ENCODE measurements at regions not wholly inside any gene's neighbourhood (a gene's known extent, or its start where the extent isn't known, plus 50 kb on each side); places are given as distances from the start of the nearest gene placed in this dataset.
"Not testable (repeated sequence)": the region's sequence is repeated elsewhere in the genome, so short reads cannot be mapped to it uniquely, and the experiment has no call there.

GRCh38 chr18:23311351-23312121, 141.6 kb upstream of the RIOK3 start:
- H3K27ac Mint-ChIP-seq, result no peak overlapping the region
- DNase-seq (no peak), ATAC-seq (no peak)
- H3K4me1 Mint-ChIP-seq, result peaks cover 51% of the 10 kb centered on the region
- peaks cover 0 to 7% of the 10 kb centered on the region in 2 donors for H3K9me3 Mint-ChIP-seq
- no peaks in the 10 kb centered on the region for H3K27me3 Mint-ChIP-seq
- H3K4me3 Mint-ChIP-seq, result no peak overlapping the region

GRCh38 chr18:23313379-23313778, 139.7 kb upstream of the RIOK3 start:
- DNase-seq (no peak), ATAC-seq (no peak)
- Mint-ChIP-seq H3K9me3 (peaks cover 0 to 7% of the 10 kb centered on the region in 2 donors), H3K4me1 (peaks cover 49% of the 10 kb centered on the region), H3K27me3 (no peaks in the 10 kb centered on the region), H3K27ac (no peak overlapping the region), H3K4me3 (no peak overlapping the region)

GRCh38 chr18:23314672-23315071, 138.4 kb upstream of the RIOK3 start:
- no peak overlapping the region for H3K4me3 Mint-ChIP-seq
- ATAC-seq, result no peak
- H3K27me3 Mint-ChIP-seq, result no peaks in the 10 kb centered on the region
- H3K9me3 Mint-ChIP-seq, result peaks cover 0 to 7% of the 10 kb centered on the region in 2 donors
- H3K4me1 Mint-ChIP-seq, result peaks cover 44% of the 10 kb centered on the region
- DNase-seq, result no peak
- H3K27ac Mint-ChIP-seq, result no peak overlapping the region

- H3K4me1 Mint-ChIP-seq, result peaks cover 44% of the 10 kb centered on the region
These were observed 136.8 kb upstream of the RIOK3 start for GRCh38 chr18:23316316-23316715.

GRCh38 chr18:23316988-23317387, 136.1 kb upstream of the RIOK3 start:
- H3K27me3 Mint-ChIP-seq, result no peaks in the 10 kb centered on the region
- H3K4me3 Mint-ChIP-seq, result no peak overlapping the region
- ATAC-seq, result no peak
- no peak for DNase-seq
- H3K4me1 Mint-ChIP-seq, result peaks cover 41% of the 10 kb centered on the region
- peak overlapping the region in 1 of 2 donors; percentile 48 for H3K27ac Mint-ChIP-seq
- peaks cover 5 to 7% of the 10 kb centered on the region in 2 donors for H3K9me3 Mint-ChIP-seq

More at GRCh38 chr18:23316316-23316715, 136.8 kb upstream of the RIOK3 start:
- Mint-ChIP-seq H3K27ac (no peak overlapping the region), H3K4me3 (no peak overlapping the region), H3K27me3 (no peaks in the 10 kb centered on the region), H3K9me3 (peaks cover 5 to 7% of the 10 kb centered on the region in 2 donors)
- ATAC-seq (no peak), DNase-seq (no peak)

- DNase-seq (peak in 1 of 2 donors; percentile 13), ATAC-seq (peak; percentile 76)
- Mint-ChIP-seq H3K27ac (peak overlapping the region in 1 of 2 donors; percentile 34), H3K9me3 (peaks cover 5 to 7% of the 10 kb centered on the region in 2 donors), H3K4me3 (no peak overlapping the region), H3K27me3 (no peaks in the 10 kb centered on the region), H3K4me1 (peaks cover 34% of the 10 kb centered on the region)
These were observed 135.0 kb upstream of the RIOK3 start for GRCh38 chr18:23317975-23318675.

- peaks cover 0 to 5% of the 10 kb centered on the region in 2 donors for H3K9me3 Mint-ChIP-seq
- no peak for ATAC-seq
- no peaks in the 10 kb centered on the region for H3K27me3 Mint-ChIP-seq
- no peak for DNase-seq
- H3K4me3 Mint-ChIP-seq, result no peak overlapping the region
- H3K27ac Mint-ChIP-seq, result no peak overlapping the region
- H3K4me1 Mint-ChIP-seq, result peaks cover 18% of the 10 kb centered on the region
These were observed 132.3 kb upstream of the RIOK3 start for GRCh38 chr18:23320709-23321236.

GRCh38 chr18:23321996-23322395, 131.1 kb upstream of the RIOK3 start:
- ATAC-seq (no peak), DNase-seq (no peak)
- H3K4me1 Mint-ChIP-seq, result peaks cover 15% of the 10 kb centered on the region
- no peak overlapping the region for H3K27ac Mint-ChIP-seq
- H3K4me3 Mint-ChIP-seq, result no peak overlapping the region
- H3K27me3 Mint-ChIP-seq, result no peaks in the 10 kb centered on the region
- H3K9me3 Mint-ChIP-seq, result peaks cover 8 to 11% of the 10 kb centered on the region in 2 donors

- Mint-ChIP-seq H3K27me3 (no peaks in the 10 kb centered on the region), H3K9me3 (peaks cover 11 to 13% of the 10 kb centered on the region in 2 donors), H3K27ac (no peak overlapping the region), H3K4me1 (no peaks in the 10 kb centered on the region), H3K4me3 (no peak overlapping the region)
- no peak for ATAC-seq
- no peak for DNase-seq
These were observed 128.9 kb upstream of the RIOK3 start for GRCh38 chr18:23324056-23324811.

GRCh38 chr18:23324861-23325260, 128.2 kb upstream of the RIOK3 start:
- Mint-ChIP-seq H3K27me3 (no peaks in the 10 kb centered on the region), H3K4me1 (no peaks in the 10 kb centered on the region), H3K27ac (no peak overlapping the region), H3K4me3 (no peak overlapping the region), H3K9me3 (peaks cover 11% of the 10 kb centered on the region in 2 donors)
- ATAC-seq (no peak), DNase-seq (no peak)

GRCh38 chr18:23329671-23330070, 123.4 kb upstream of the RIOK3 start:
- ATAC-seq, H3K4me1 Mint-ChIP-seq, H3K27ac Mint-ChIP-seq, H3K4me3 Mint-ChIP-seq, H3K27me3 Mint-ChIP-seq, DNase-seq: not testable (repeated sequence)
- H3K9me3 Mint-ChIP-seq, result peaks cover 8 to 11% of the 10 kb centered on the region in 2 donors

- no peaks in the 10 kb centered on the region for H3K4me1 Mint-ChIP-seq
- H3K27me3 Mint-ChIP-seq, result no peaks in the 10 kb centered on the region
- H3K4me3 Mint-ChIP-seq, result no peak overlapping the region
- peaks cover 8 to 11% of the 10 kb centered on the region in 2 donors for H3K9me3 Mint-ChIP-seq
- ATAC-seq (no peak), DNase-seq (no peak)
- no peak overlapping the region for H3K27ac Mint-ChIP-seq
These were observed 122.7 kb upstream of the RIOK3 start for GRCh38 chr18:23330423-23330822.

GRCh38 chr18:23331091-23331920, 121.8 kb upstream of the RIOK3 start:
- H3K4me1 Mint-ChIP-seq, result no peaks in the 10 kb centered on the region
- no peak overlapping the region for H3K4me3 Mint-ChIP-seq
- H3K9me3 Mint-ChIP-seq, result peaks cover 8 to 10% of the 10 kb centered on the region in 2 donors
- no peaks in the 10 kb centered on the region for H3K27me3 Mint-ChIP-seq
- peak overlapping the region in 1 of 2 donors; percentile 48 for H3K27ac Mint-ChIP-seq
- DNase-seq (no peak), ATAC-seq (no peak)

GRCh38 chr18:23332356-23332755, 120.7 kb upstream of the RIOK3 start:
- no peak overlapping the region for H3K4me3 Mint-ChIP-seq
- DNase-seq (no peak), ATAC-seq (no peak)
- H3K9me3 Mint-ChIP-seq, result no peaks in the 10 kb centered on the region
- peak overlapping the region in 1 of 2 donors; percentile 42 for H3K27ac Mint-ChIP-seq
- H3K27me3 Mint-ChIP-seq, result no peaks in the 10 kb centered on the region
- no peaks in the 10 kb centered on the region for H3K4me1 Mint-ChIP-seq

- Mint-ChIP-seq H3K9me3 (no peaks in the 10 kb centered on the region), H3K27ac (no peak overlapping the region), H3K4me1 (no peaks in the 10 kb centered on the region), H3K27me3 (no peaks in the 10 kb centered on the region), H3K4me3 (no peak overlapping the region)
- DNase-seq, result no peak
- ATAC-seq, result no peak
These were observed 119.3 kb upstream of the RIOK3 start for GRCh38 chr18:23333827-23334226.

All from stimulated activated naive CD8-positive, alpha-beta T cell treated with anti-CD3 and anti-CD28 coated beads, Interleukin-15, amount 100 ng/mL, for 72 hours (primary cell).